ENCODE measurements at regions not wholly inside any gene's neighbourhood (a gene's known extent, or its start where the extent isn't known, plus 50 kb on each side); places are given as distances from the start of the nearest gene placed in this dataset.

DNA sequence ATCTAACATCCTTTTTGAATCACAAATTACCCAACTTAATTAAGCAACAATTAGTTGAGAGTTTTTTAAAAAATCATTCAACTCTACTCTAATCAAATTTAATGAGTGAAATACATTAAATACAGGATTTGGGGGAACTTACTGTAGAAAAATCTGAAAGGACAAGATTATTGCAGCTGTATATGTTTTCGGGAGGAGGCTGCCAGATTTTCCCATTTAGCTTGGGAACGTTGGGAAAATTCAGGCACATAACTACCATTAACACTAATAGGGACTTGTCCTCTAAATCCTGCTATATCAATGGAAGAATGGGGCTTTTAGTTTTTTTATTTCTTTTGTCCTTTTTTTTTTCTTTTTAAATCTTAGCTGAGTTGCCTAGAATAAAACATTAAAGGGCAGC, 691.4 kb upstream of the FZD8 start:
- TF ChIP-seq, protein P1, sequence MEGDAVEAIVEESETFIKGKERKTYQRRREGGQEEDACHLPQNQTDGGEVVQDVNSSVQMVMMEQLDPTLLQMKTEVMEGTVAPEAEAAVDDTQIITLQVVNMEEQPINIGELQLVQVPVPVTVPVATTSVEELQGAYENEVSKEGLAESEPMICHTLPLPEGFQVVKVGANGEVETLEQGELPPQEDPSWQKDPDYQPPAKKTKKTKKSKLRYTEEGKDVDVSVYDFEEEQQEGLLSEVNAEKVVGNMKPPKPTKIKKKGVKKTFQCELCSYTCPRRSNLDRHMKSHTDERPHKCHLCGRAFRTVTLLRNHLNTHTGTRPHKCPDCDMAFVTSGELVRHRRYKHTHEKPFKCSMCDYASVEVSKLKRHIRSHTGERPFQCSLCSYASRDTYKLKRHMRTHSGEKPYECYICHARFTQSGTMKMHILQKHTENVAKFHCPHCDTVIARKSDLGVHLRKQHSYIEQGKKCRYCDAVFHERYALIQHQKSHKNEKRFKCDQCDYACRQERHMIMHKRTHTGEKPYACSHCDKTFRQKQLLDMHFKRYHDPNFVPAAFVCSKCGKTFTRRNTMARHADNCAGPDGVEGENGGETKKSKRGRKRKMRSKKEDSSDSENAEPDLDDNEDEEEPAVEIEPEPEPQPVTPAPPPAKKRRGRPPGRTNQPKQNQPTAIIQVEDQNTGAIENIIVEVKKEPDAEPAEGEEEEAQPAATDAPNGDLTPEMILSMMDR (IDR thresholded peaks at IDR 0.05) = no peak
- no peak for TF ChIP-seq POLR2A (IDR thresholded peaks at IDR 0.05)
- no peak for TF ChIP-seq EP300 (IDR thresholded peaks at IDR 0.05)
- TF ChIP-seq POLR2AphosphoS5 (IDR thresholded peaks at IDR 0.05) = no peak

Measured in upper lobe of left lung (tissue), 4 donors.